Transverse colon (tissue), 4 donors: ENCODE measurements at regions not wholly inside any gene's neighbourhood (a gene's known extent, or its start where the extent isn't known, plus 50 kb on each side); places are given as distances from the start of the nearest gene placed in this dataset.

ENCODE experiments used
- DNase-seq: peaks from one replicate; pipeline ENCODE4 v3.0.0-alpha.2; 2019
- H3K27ac ChIP-seq, 4 donors: fragments of 200-600 bp; sonication (generic); 2 replicates each; pipeline ENCODE4 v1.5.1; 2016 to 2018; ENCODE audit warnings: inconsistent platforms in 4 of 4
- H3K27me3 ChIP-seq: fragments of 200-600 bp; sonication (generic); 2 replicates; pipeline ENCODE4 v1.5.1; 2017; ENCODE audit warnings: inconsistent platforms
- H3K36me3 ChIP-seq, 4 donors: fragments of 200-600 bp; sonication (generic); 2 replicates each; pipeline ENCODE4 v1.5.1; 2017 to 2019; ENCODE audit warnings: inconsistent platforms in 4 of 4
- H3K4me1 ChIP-seq, 4 donors: fragments of 200-600 bp; sonication (generic); 2 replicates each; pipeline ENCODE4 v1.5.1; 2017 to 2020; ENCODE audit warnings: inconsistent platforms in 4 of 4
- H3K4me3 ChIP-seq, 4 donors: fragments of 200-600 bp; sonication (generic); 1 replicate in 1 of 4; 2 replicates in 3 of 4; pipeline versions ENCODE4 v1.5.1 to v1.6.1; 2017 to 2019; ENCODE audit warnings: inconsistent platforms in 4 of 4
- H3K9me3 ChIP-seq, 2 donors: fragments of 200-600 bp; sonication (generic); 2 replicates each; pipeline ENCODE4 v1.5.1; 2017 to 2019; ENCODE audit warnings: inconsistent platforms in 2 of 2
- EP300 ChIP-seq: sonication (generic); formaldehyde crosslinking; IDR thresholded peaks from one replicate; pipeline ENCODE4 v1.6.1; 2017; ENCODE audit warnings: antibody characterized with exemption, low read depth
- POLR2A ChIP-seq: fragments of 450-650 bp; IDR thresholded peaks from one replicate; pipeline ENCODE4 v1.6.1; 2016; ENCODE audit warnings: antibody characterized with exemption, mild to moderate bottlenecking, moderate library complexity
- POLR2AphosphoS5 ChIP-seq, 3 donors: sonication (generic); formaldehyde crosslinking; IDR thresholded peaks; one replicate each; pipeline ENCODE4 v1.6.1; 2016; ENCODE audit warnings: antibody characterized with exemption in 3 of 3
- WGBS, 2 donors: methylation state at CpG; one replicate each; pipeline ENCODE4 v1.1.5; 2018; ENCODE audit warnings: low coverage in 1 of 2; 5-methylcytosine and 5-hydroxymethylcytosine counted together
- in situ Hi-C, 4 donors: fragments of 200-750 bp; cut with MboI; loops; one replicate each; pipeline versions ENCODE4 v1.15.0 to v1.15.1; 2017; ENCODE audit warnings: low sequenced_read_pairs in 3 of 4, low pct_ligation_motif_present in 1 of 4, low pct_unique_long_range_greater_than_20kb in 1 of 4
- intact Hi-C: fragments of 100-400 bp; cut with DNase I; formaldehyde crosslinking; loops from one replicate; pipeline ENCODE4 v1.15.1; 2023; ENCODE audit warnings: low total_unique reads
- TF ChIP-seq, protein P1 (sequence below), 5 experiments: fragments of 200-600 bp in 3 of 5; fragments of 450-650 bp in 2 of 5; sonication (generic) in 3 of 5; IDR thresholded peaks; 1 replicate in 2 of 5; 2 replicates in 3 of 5; pipeline ENCODE4 v1.5.1; 2016 to 2017; ENCODE audit warnings: antibody characterized with exemption in 5 of 5, inconsistent platforms in 3 of 5, mild to moderate bottlenecking in 2 of 5, moderate library complexity in 1 of 5

- WGBS, 2 donors, result 34 to 51% methylated on average over 3 of the region's 3 CpGs
- intact Hi-C loops, result no loop called here
Measured at GRCh38 chr1:163561580-163562295, 240.0 kb downstream of the NUF2 start.

DNA sequence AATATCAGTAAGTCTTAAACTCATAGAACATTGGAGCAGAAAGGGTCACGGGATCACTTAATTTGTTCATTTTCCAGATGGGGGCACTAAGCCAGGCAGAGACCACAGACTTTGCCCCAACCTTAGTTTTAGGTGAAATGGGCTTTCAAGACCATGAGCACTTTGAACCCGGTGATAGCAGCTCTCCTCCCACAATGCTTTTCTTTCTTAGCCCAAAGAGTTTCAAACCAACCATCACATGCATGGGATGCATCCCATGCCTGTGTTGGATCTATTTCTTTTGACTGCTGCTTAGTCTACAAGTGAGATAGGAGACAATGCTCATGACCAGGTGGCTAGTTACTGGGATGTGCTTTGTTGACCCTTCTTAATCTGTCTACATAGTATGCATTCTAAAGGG is 240.6 kb downstream of the NUF2 start:
- Histone ChIP-seq H3K4me1 (no peaks in the 10 kb centered on the region), H3K27me3 (no peaks in the 10 kb centered on the region), H3K27ac (no peak overlapping the region), H3K4me3 (no peak overlapping the region), H3K36me3 (no peaks in the 10 kb centered on the region), H3K9me3 (no peaks in the 10 kb centered on the region)
- intact Hi-C loops, result no loop called here
- WGBS, 2 donors, result 76 to 86% methylated on average over 2 of the region's 2 CpGs
- in situ Hi-C loops, result no loop called here
- TF ChIP-seq, protein P1, sequence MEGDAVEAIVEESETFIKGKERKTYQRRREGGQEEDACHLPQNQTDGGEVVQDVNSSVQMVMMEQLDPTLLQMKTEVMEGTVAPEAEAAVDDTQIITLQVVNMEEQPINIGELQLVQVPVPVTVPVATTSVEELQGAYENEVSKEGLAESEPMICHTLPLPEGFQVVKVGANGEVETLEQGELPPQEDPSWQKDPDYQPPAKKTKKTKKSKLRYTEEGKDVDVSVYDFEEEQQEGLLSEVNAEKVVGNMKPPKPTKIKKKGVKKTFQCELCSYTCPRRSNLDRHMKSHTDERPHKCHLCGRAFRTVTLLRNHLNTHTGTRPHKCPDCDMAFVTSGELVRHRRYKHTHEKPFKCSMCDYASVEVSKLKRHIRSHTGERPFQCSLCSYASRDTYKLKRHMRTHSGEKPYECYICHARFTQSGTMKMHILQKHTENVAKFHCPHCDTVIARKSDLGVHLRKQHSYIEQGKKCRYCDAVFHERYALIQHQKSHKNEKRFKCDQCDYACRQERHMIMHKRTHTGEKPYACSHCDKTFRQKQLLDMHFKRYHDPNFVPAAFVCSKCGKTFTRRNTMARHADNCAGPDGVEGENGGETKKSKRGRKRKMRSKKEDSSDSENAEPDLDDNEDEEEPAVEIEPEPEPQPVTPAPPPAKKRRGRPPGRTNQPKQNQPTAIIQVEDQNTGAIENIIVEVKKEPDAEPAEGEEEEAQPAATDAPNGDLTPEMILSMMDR (IDR thresholded peaks at IDR 0.05), result no peak
- no peak for TF ChIP-seq EP300
- TF ChIP-seq POLR2A, result no peak
- no peak for TF ChIP-seq POLR2AphosphoS5 (IDR thresholded peaks at IDR 0.05)
- no peak for DNase-seq

More at GRCh38 chr1:163561580-163562295, 240.0 kb downstream of the NUF2 start:
- TF ChIP-seq, protein P1 (IDR thresholded peaks at IDR 0.05), result peak in 3 of 5 experiments; percentile 19 to 34 (median 32)
- no peak for TF ChIP-seq POLR2A
- in situ Hi-C loops, result no loop called here
- Histone ChIP-seq H3K4me3 (no peak overlapping the region), H3K36me3 (no peaks in the 10 kb centered on the region), H3K27ac (no peak overlapping the region), H3K9me3 (no peaks in the 10 kb centered on the region), H3K4me1 (no peaks in the 10 kb centered on the region), H3K27me3 (no peaks in the 10 kb centered on the region)
- DNase-seq, result no peak

DNA sequence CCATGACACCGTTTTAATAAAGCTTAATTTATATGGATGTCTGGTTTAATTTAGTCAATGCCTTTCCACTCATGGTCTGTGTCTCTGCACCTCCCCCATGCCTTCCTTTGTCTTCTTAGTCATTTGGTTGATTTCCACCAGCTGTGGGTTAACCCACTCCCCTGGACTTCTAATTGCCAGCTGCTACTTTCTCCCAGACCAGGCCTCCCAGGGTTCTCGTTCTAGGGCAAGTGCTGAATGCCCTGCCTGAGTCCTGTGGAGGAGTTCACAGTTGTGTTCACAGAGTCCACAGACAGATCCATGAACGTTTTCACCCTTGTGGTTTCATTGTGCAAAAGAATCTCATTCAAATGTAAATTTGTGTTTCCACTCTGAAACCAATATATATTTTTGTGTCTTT is 243.4 kb downstream of the NUF2 start:
- no peaks in the 10 kb centered on the region for H3K9me3 ChIP-seq
- H3K27ac ChIP-seq, result no peak overlapping the region
- H3K27me3 ChIP-seq, result no peaks in the 10 kb centered on the region
- H3K4me3 ChIP-seq, result no peak overlapping the region
- no peak for DNase-seq
- intact Hi-C loops, result no loop called here
- H3K36me3 ChIP-seq, result no peaks in the 10 kb centered on the region
- in situ Hi-C loops, result no loop called here
- TF ChIP-seq EP300 (no peak), POLR2AphosphoS5 (IDR thresholded peaks at IDR 0.05) (no peak), POLR2A (no peak)
- TF ChIP-seq, protein P1 (IDR thresholded peaks at IDR 0.05), result no peak
- WGBS, 2 donors, result 46 to 50% methylated on average over 1 to 3 of the region's 3 CpGs
- no peaks in the 10 kb centered on the region for H3K4me1 ChIP-seq

- Histone ChIP-seq H3K27me3 (no peaks in the 10 kb centered on the region), H3K4me1 (no peaks in the 10 kb centered on the region), H3K4me3 (no peak overlapping the region), H3K36me3 (no peaks in the 10 kb centered on the region), H3K27ac (no peak overlapping the region), H3K9me3 (no peaks in the 10 kb centered on the region)
- intact Hi-C loops, result no loop called here
- no peak for TF ChIP-seq EP300
- no peak for TF ChIP-seq POLR2A
- TF ChIP-seq POLR2AphosphoS5 (IDR thresholded peaks at IDR 0.05), result no peak
- TF ChIP-seq, protein P1 (IDR thresholded peaks at IDR 0.05), result no peak
- 69 to 71% methylated on average over 3 to 4 of the region's 4 CpGs for WGBS, 2 donors
- no peak for DNase-seq
- in situ Hi-C loops, result no loop called here
Measured at GRCh38 chr1:163570071-163570470, 248.3 kb downstream of the NUF2 start.
